Activated T-cell treated with anti-CD3 and anti-CD28 coated beads, Interleukin-2, amount 50 U/mL, for 4 hours (primary cell): ENCODE measurements at regions not wholly inside any gene's neighbourhood (a gene's known extent, or its start where the extent isn't known, plus 50 kb on each side); places are given as distances from the start of the nearest gene placed in this dataset.

Experiments used
- ATAC-seq, 2 donors: fragments of 200-7000 bp; cut with Tn5 transposase; one replicate each; pipeline ENCODE4 v1.10.0; 2021
- DNase-seq: peaks from one replicate; pipeline ENCODE4 v3.0.0-alpha.2; 2020
- H3K27me3 Mint-ChIP-seq: one replicate; pipeline ENCODE4 v1.8.0; 2021; ENCODE audit warnings: low read depth, mixed read lengths
- H3K36me3 Mint-ChIP-seq: one replicate; pipeline ENCODE4 v1.8.0; 2022; ENCODE audit warnings: mixed read lengths; ENCODE audit not compliant: insufficient read depth
- H3K4me1 Mint-ChIP-seq: one replicate; pipeline ENCODE4 v1.8.0; 2021; ENCODE audit warnings: low read depth, mixed read lengths
- H3K4me3 Mint-ChIP-seq: one replicate; pipeline ENCODE4 v1.8.0; 2021; ENCODE audit warnings: mild to moderate bottlenecking, moderate library complexity, mixed read lengths
- H3K9me3 Mint-ChIP-seq: one replicate; pipeline ENCODE4 v1.8.0; 2021; ENCODE audit warnings: mixed read lengths

GRCh38 chr13:33577007-33577406 lies 240.9 kb upstream of the RFC3 start:
- H3K9me3 Mint-ChIP-seq: no peaks in the 10 kb centered on the region
- peaks cover 10% of the 10 kb centered on the region for H3K27me3 Mint-ChIP-seq
- no peaks in the 10 kb centered on the region for H3K36me3 Mint-ChIP-seq
- DNase-seq (no peak), ATAC-seq (no peak)
- no peaks in the 10 kb centered on the region for H3K4me1 Mint-ChIP-seq
- no peak overlapping the region for H3K4me3 Mint-ChIP-seq

DNA sequence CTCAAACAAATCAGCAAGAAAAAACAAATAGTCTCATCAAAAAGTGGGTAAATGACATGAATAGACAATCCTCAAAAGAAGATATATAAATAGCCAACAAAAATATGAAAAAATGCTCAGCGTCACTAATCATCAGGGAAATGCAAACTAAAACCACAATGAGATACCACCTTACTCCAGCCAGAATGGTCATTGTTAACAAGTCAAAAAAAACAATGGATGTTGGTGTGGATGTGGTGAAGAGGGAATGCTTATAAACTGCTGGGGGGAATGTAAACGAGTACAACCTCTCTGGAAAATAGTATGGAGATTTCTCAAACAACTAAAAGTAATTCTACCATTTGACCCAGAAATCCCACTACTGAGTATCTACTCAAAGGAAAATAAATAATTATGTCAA lies 239.2 kb upstream of the RFC3 start:
- H3K9me3 Mint-ChIP-seq: no peaks in the 10 kb centered on the region
- no peak overlapping the region for H3K4me3 Mint-ChIP-seq
- ATAC-seq (no peak), DNase-seq (no peak)
- no peaks in the 10 kb centered on the region for H3K36me3 Mint-ChIP-seq
- H3K4me1 Mint-ChIP-seq: no peaks in the 10 kb centered on the region
- peaks cover 10% of the 10 kb centered on the region for H3K27me3 Mint-ChIP-seq

GRCh38 chr13:33582121-33582520 lies 235.8 kb upstream of the RFC3 start:
- peaks cover 7% of the 10 kb centered on the region for H3K27me3 Mint-ChIP-seq
- no peak overlapping the region for H3K4me3 Mint-ChIP-seq
- DNase-seq (no peak), ATAC-seq (no peak)
- no peaks in the 10 kb centered on the region for H3K36me3 Mint-ChIP-seq
- H3K4me1 Mint-ChIP-seq: no peaks in the 10 kb centered on the region
- H3K9me3 Mint-ChIP-seq: no peaks in the 10 kb centered on the region

GRCh38 chr13:33583398-33583797 lies 234.6 kb upstream of the RFC3 start:
- Mint-ChIP-seq H3K9me3 (no peaks in the 10 kb centered on the region), H3K36me3 (no peaks in the 10 kb centered on the region), H3K27me3 (peaks cover 7% of the 10 kb centered on the region), H3K4me1 (no peaks in the 10 kb centered on the region), H3K4me3 (no peak overlapping the region)
- ATAC-seq (no peak), DNase-seq (no peak)

GRCh38 chr13:33590936-33591335 lies 227.0 kb upstream of the RFC3 start:
- DNase-seq (no peak), ATAC-seq (no peak)
- Mint-ChIP-seq H3K27me3 (no peaks in the 10 kb centered on the region), H3K36me3 (no peaks in the 10 kb centered on the region), H3K9me3 (no peaks in the 10 kb centered on the region), H3K4me1 (no peaks in the 10 kb centered on the region), H3K4me3 (no peak overlapping the region)

GRCh38 chr13:33606692-33607091 lies 211.3 kb upstream of the RFC3 start:
- DNase-seq: no peak
- Mint-ChIP-seq H3K36me3 (no peaks in the 10 kb centered on the region), H3K9me3 (peaks cover 3% of the 10 kb centered on the region), H3K4me1 (peaks cover 16% of the 10 kb centered on the region), H3K4me3 (no peak overlapping the region), H3K27me3 (no peaks in the 10 kb centered on the region)
- ATAC-seq: no peak

DNA sequence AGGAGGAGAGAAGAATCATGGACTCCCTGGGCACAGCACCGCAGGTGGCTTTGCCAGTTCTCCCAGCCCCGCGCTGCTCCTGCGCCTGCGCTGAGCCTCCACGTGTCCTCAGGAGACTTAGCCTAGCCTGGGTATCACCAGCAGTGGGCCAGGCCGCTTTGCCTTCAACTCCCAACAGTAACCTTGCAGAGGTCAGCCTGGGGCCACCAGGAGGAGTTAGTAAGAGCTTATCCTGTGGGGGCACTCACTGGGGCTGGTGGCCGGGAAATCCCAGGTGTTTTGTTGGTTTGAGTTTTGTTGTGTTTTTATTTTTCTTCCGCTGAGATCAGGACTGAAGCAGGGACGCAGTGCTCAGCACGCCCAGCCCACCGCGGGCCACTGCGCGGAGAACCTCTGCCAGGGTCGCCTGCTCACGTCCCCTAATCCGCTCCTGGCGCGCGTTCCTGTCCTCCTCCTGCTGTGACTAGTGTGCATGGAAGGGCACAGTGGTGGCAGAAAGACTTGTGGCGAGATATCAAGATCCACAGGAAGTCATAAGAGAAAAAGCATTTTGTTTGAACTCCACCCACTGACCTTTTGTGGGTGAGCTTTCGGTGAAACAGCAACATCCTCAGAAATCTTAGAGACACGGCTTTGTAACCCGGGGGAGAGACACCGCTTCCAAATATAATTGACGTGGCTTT lies 207.4 kb upstream of the RFC3 start:
- Mint-ChIP-seq H3K9me3 (no peaks in the 10 kb centered on the region), H3K4me1 (peaks cover 35% of the 10 kb centered on the region), H3K27me3 (no peaks in the 10 kb centered on the region), H3K36me3 (no peaks in the 10 kb centered on the region), H3K4me3 (peak overlapping the region; percentile 74)
- DNase-seq (peak; percentile 35), ATAC-seq (peak; percentile 64 to 69)

DNA sequence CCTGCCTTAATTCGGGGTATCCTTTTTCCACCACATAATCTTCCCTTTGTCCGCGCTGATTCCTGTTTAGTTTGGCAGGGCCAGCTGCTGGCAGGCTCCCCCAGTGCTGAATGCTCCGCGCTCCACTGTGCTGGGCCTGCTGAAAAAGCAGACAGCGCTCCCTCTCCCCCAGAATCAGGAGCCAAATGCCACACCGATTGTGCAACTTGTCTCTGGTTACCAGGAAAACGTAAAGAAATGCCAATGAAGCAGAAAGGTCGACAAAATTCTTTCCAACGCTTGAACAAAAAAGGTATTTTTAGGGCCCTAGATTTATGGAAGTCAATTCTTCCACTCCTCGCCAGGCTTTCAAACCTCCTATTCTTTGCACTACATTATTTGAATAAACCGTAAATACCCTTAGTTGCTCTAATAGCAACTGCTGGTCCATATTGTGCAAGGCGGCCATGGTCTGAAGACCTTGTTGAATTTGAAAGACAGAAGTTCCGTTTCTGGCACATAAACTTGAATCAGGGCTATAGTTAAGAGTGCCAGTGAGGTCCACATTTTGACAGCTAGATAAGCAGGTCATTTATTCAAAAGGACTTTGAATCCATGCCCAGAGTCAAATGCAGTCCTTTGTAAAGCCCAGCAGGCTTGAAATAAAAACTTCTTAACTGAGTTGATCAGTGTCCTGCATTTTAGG lies 206.7 kb upstream of the RFC3 start:
- no peaks in the 10 kb centered on the region for H3K27me3 Mint-ChIP-seq
- peaks cover 35% of the 10 kb centered on the region for H3K4me1 Mint-ChIP-seq
- DNase-seq (no peak), ATAC-seq (no peak)
- no peaks in the 10 kb centered on the region for H3K36me3 Mint-ChIP-seq
- H3K9me3 Mint-ChIP-seq: no peaks in the 10 kb centered on the region
- H3K4me3 Mint-ChIP-seq: peak overlapping the region; percentile 74

DNA sequence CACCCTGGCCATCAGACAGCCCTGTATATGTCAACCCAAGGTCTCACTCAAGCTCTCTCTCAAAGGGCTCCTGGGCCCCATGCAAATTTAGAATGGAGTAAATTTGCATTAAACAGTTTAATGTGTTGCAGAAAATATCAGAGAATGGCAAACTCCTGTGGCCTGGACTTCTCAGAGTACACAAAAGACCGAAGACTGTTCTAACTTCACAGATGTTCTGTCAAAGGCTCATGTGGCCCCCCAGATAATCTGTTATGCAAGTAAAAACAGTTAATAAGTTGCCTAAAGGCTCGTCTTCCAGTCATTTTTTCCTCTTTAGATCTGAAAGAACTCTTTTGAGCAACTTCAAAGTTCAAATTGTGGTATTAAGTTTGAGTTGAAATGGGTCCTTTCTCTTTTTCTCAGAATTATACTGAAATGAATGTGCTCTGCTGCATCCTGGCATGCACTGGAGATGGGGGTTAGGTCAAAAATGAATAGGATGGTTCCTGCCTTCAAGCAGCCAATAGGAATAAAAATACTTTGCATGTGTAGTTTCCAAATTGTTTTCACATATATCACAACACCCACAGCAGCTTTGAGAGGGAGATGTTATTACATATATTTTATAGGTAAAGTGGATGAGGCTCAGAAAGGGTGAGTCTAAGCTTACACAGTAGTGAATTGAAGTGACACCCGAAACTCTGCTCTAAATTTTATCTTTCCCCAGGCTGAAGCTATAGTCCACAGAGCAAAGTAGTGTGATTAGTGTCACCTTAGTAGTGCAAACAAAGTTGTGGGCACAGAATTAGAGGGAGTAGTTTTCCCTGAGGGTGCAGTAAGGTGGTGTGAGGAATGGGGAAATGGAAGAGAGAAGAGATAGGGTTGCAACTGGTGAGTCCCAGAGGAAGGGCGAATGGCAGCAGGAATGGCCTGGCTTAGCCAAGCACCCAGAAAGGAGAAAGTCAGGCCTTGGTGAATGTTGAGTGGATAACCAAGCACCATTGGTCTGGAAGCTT lies 205.0 kb upstream of the RFC3 start:
- no peak overlapping the region for H3K4me3 Mint-ChIP-seq
- ATAC-seq: peak; percentile 67
- no peak for DNase-seq

DNA sequence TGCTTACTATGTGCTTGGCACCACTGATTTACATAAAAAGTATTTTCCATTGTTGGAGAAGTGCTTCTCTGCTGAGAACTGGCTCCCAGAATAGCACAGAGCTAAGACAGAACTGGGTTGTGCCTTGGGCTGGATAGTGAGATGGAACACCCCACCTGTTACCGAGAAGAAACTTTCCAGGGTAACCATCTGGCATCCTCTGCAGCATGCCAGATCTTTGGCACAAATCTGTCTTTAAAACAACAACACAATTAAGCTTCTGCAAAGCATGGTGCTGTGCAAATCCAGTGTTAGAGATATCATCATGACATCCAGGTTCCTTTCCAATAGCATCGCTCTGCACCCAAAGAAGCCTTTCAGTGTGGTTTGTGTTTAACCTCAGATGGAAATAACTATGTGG lies 202.5 kb upstream of the RFC3 start:
- Mint-ChIP-seq H3K9me3 (no peaks in the 10 kb centered on the region), H3K27me3 (no peaks in the 10 kb centered on the region), H3K4me3 (no peak overlapping the region), H3K4me1 (peaks cover 32% of the 10 kb centered on the region), H3K36me3 (no peaks in the 10 kb centered on the region)
- ATAC-seq (no peak), DNase-seq (no peak)

More for the DNA sequence above, 205.0 kb upstream of the RFC3 start:
- Mint-ChIP-seq H3K27me3 (no peaks in the 10 kb centered on the region), H3K9me3 (no peaks in the 10 kb centered on the region), H3K4me1 (peaks cover 35% of the 10 kb centered on the region), H3K36me3 (no peaks in the 10 kb centered on the region)

- DNase-seq (no peak), ATAC-seq (no peak)
- Mint-ChIP-seq H3K4me1 (peaks cover 25% of the 10 kb centered on the region), H3K27me3 (no peaks in the 10 kb centered on the region), H3K36me3 (no peaks in the 10 kb centered on the region), H3K4me3 (no peak overlapping the region), H3K9me3 (no peaks in the 10 kb centered on the region)
Observed at GRCh38 chr13:33616130-33616529, 201.8 kb upstream of the RFC3 start.

GRCh38 chr13:33617055-33617454 lies 200.9 kb upstream of the RFC3 start:
- H3K9me3 Mint-ChIP-seq: no peaks in the 10 kb centered on the region
- DNase-seq: no peak
- no peak for ATAC-seq
- H3K27me3 Mint-ChIP-seq: no peaks in the 10 kb centered on the region
- H3K36me3 Mint-ChIP-seq: no peaks in the 10 kb centered on the region
- H3K4me3 Mint-ChIP-seq: no peak overlapping the region
- H3K4me1 Mint-ChIP-seq: peaks cover 17% of the 10 kb centered on the region

GRCh38 chr13:33624253-33624652 lies 193.7 kb upstream of the RFC3 start:
- Mint-ChIP-seq H3K4me3 (no peak overlapping the region), H3K27me3 (no peaks in the 10 kb centered on the region), H3K36me3 (no peaks in the 10 kb centered on the region), H3K9me3 (no peaks in the 10 kb centered on the region), H3K4me1 (peaks cover 6% of the 10 kb centered on the region)
- DNase-seq: no peak
- ATAC-seq: no peak

DNA sequence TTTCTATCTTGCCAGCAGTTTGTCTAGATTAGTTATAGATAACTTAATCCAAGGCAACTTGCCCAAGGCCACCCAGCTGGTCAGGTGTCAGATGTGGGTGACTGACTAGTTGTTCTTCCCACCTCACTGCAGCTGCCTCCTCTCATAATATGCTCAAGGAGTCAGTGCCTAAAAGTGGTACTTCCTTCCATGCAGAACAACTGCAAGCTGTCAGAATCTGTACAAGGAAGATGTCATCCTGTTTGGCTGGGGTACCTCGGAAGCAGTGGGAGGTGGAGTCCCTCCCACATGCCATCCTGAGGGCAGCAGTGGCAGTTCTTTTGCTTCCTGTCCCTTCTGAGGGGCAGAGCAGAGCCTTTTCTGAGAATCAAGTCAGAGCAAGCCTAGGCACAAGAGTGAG lies 193.2 kb upstream of the RFC3 start:
- Mint-ChIP-seq H3K4me3 (no peak overlapping the region), H3K27me3 (no peaks in the 10 kb centered on the region), H3K9me3 (no peaks in the 10 kb centered on the region), H3K36me3 (no peaks in the 10 kb centered on the region), H3K4me1 (peaks cover 6% of the 10 kb centered on the region)
- DNase-seq: no peak
- ATAC-seq: peak in 1 of 2 donors; percentile 14
